LHCN-M2 (cell line): ENCODE measurements at regions not wholly inside any gene's neighbourhood (a gene's known extent, or its start where the extent isn't known, plus 50 kb on each side); places are given as distances from the start of the nearest gene placed in this dataset.
"Not testable (repeated sequence)": the region's sequence is repeated elsewhere in the genome, so short reads cannot be mapped to it uniquely, and the experiment has no call there.

Experiments used
- DNase-seq: peaks from one replicate; pipeline ENCODE4 v3.0.0-alpha.2; 2012; ENCODE audit warnings: low read depth

DNA sequence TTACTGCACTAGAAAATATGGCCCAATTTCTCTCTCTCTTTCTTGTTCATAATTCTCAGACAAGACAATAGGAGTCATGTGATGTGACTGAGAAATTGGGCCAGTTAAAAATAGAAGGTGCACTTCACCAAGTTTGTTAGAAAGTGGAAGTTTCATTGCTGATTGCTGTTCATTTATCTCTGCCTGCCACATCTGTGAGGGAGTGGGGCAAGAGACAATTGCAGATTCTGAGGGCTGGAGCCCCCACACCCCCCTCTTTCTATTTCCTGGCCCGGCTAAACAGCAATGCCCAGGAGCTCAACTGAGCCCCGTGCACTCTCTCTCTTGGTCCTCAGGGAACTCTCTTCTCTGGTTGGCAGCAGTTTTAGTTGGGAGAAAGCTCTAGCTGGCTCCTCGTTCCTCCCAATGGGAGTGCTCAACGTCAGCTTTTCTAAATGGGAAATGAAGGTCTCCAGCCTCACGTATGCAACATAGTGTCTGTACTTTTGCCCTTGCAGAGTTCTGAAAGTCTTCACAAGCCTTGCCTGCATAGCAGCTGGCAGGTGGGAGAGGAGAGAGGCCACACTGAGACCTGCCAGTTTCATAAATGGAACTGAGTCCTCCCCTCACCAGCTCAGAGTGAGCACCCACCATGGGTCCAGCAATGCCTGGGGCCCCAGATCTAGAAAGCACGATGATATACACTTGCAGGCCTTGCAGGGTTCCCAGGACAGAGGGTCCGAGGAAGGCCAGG, 115.7 kb downstream of the MYCN start:
- DNase-seq = no peak

DNA sequence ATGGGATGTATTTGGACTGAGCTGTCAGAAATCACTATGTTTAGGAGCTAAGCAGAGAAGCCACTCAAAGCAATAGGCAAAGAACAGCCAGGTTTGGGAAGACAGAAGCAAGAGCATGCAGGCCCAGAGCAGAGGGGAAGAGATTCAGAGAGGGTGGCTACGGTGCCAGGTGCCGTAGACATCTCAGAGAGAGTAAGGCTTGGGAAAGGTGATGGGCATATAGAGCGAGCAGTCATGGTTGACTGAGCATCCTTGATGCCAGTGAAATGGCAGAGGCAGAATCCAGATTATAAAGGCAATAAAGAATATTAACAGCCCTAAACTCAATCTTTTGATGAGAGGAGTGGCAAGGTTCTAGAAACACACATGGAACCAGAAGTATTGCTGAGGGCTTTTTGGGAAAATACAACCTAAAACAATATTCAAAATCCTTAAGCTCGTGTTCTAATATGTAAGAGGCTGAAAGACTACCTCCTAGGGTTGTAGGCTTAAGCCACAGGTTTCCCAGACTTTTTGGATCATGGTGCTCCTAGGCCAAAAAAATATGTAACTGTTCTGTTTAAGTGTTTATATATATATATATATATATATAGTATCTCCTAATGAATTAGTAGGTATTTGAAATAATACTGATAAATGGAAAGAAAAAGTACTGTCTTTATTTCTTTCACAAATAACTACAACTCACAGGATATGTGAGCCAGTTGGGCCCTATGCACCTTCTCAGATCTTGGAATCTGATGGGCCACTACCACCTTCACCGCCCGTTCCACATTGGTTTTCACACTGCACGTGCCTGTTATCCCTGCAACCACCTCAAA, 113.3 kb downstream of the MYCN start:
- no peak for DNase-seq

DNA sequence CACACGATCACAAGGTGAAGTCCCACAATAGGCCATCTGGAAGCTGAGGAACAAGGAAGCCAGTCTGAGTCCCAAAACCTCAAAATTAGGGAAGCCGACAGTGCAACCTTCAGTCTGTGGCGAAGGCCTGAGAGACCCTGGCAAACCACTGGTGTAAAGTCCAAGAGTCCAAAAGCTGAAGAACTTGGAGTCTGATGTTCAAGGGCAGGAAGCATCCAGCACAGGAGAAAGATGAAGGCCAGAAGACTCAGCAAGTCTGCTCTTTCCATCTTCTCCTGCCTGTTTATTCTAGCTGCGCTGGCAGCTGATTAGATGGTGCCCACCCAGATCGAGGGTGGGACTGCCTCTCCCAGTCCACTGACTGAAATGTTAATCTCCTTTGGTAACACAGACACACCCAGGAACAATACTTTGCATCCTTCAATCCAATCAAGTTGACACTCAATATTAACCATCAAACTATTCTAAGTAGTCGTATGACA, 112.3 kb downstream of the MYCN start:
- not testable (repeated sequence) for DNase-seq

DNA sequence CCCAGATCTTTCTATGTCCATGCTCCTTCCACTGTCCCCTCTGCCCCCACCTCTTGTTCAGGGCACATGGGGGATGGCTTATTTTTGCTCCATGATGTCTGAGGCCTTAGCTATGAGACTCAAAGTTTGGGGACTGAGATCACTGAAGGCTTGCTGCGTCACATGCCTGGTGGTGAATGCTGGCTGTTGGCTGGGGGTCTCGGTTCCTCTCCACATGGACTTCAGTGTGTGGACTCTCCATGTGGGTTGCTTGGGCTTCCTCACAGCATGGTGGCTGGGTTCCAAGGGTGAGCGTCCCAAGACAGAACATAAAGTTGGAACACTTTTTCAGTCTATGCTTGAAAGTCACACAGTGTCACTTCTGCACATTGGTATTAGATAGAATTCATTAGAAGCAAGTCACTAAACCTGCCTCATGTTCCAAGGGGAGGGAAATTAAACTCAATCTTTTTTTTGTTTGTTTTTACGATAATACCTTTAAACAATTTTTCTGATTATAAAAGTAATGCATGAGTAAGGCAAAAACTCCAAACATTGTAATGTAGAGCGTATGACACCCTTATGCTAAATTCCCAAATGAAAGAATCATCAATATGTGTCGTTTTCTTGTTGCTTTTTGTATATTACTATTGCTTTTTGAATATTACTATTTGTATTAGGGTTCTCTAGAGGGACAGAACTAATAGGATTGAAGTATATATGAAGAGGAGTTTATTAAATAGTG, 111.7 kb downstream of the MYCN start:
- DNase-seq = no peak

- DNase-seq = no peak
These were observed 110.6 kb downstream of the MYCN start for GRCh38 chr2:16050908-16051489.

- DNase-seq = no peak
These were observed 110.0 kb downstream of the MYCN start for GRCh38 chr2:16050261-16050907.

GRCh38 chr2:16049406-16049805, 109.1 kb downstream of the MYCN start:
- no peak for DNase-seq

DNA sequence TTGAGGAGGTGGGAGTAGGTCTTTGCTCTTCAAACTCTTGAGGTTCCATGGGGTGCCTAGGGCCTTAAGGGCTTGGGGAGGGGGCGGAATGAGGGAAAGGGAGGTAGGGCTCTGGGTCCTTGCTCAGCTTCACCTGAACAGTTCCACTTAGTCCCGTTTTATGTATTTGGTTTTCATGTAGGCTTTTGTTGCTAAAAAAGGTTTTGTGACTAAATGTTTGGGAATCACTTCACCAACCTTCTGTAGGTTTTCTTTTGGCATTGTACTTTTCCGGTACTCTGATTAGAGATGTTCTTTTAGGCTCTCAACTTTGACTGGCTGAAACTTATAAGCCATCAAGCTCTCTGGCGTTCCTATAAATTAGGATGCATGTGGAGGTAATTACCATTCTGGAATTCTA, 108.1 kb downstream of the MYCN start:
- no peak for DNase-seq

- DNase-seq = no peak
These were observed 107.4 kb downstream of the MYCN start for GRCh38 chr2:16047701-16048100.

DNA sequence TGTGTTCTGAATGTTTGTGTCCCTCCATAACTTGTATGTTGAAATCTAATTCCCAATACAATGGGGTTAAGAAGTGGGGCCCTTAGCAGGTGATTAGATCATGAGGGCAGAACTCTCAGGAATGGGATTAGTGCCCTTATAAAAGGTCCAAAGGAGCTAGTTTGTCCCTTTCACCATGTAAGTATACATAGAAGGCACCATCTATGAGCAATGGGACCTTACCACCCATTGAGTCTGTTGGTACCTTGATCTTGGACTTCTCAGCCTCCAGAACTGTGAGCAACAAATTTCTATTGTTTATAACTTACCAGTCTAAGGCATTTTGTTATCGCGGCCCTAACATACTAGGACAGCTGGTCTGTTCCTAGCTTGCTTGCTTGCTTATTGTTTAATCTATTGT, 106.3 kb downstream of the MYCN start:
- no peak for DNase-seq

DNA sequence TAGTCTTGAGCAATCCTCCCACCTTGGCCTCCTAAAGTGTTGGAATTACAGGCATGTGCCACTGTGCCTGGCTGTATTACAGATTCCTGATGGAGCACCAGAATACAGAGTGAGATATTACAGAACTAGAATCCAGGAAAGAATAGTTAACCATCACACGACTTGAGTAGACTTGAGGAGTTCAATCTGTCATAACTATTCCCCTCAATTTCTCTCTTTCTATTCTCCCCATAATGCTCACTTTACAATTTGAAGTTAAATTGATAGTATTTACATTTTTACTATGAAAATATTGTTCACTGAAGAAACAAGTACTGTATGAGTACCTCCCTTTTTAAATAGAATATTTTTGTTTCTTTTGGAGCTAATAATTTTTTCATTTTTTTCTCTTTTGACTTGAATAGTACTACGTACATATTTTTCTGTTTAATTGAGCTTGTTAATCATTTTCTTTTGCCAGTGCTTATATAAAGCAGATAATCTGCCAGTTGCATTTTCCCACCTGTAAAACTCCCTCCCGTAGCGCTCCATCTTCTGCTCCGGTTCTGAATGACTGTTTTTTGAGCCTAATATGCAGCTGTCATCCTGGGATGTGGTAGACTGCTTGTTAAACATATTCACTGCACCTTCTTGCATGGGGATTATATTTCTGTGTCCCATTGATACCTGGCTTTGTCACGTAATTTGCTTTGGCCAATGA, 105.5 kb downstream of the MYCN start:
- DNase-seq = no peak

DNA sequence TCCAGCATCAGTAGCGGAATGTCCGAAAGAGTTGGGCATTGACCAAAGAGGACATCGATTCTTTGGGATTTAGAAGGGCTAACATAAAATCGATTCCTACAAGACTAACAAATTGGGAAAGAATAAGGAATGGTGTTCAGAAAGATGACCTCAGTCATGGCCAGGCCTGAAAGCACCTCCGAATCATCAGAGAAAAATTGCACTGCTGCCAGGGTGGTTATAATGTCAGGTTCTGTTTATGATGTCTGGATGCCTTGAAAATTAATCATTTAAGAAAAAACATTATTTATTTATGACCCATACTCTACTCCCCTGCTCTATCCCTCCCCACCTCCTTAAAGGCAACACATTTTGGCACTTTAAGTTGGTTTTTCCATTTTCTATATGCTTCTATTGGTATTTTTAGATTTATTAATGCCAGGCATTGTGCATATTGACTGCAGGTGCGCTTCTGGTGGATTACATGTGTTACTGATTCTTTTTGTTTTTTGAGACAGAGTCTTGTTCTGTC, 104.7 kb downstream of the MYCN start:
- no peak for DNase-seq

DNA sequence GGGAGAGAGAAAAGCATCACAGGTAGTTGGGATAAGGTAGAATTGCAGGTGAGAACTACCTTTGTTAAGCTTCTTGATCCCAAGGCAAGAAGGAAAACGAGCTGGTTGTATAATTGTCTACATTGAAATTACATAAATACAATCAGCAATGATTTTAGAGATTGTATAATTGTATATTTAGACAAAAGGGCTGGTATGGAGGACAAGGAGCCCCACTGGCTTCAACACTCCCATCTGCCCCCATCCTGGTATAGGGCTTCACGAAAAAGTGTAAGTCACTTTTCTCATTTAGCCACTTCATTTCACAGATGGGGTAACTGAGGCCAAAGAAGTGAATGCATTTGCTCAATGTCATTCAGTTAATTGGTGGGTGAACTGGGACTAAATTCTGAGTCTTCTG, 103.3 kb downstream of the MYCN start:
- DNase-seq = no peak

- DNase-seq = no peak
These were observed 102.8 kb downstream of the MYCN start for GRCh38 chr2:16043192-16043591.

- DNase-seq = no peak
These were observed 101.9 kb downstream of the MYCN start for GRCh38 chr2:16042201-16042700.

DNA sequence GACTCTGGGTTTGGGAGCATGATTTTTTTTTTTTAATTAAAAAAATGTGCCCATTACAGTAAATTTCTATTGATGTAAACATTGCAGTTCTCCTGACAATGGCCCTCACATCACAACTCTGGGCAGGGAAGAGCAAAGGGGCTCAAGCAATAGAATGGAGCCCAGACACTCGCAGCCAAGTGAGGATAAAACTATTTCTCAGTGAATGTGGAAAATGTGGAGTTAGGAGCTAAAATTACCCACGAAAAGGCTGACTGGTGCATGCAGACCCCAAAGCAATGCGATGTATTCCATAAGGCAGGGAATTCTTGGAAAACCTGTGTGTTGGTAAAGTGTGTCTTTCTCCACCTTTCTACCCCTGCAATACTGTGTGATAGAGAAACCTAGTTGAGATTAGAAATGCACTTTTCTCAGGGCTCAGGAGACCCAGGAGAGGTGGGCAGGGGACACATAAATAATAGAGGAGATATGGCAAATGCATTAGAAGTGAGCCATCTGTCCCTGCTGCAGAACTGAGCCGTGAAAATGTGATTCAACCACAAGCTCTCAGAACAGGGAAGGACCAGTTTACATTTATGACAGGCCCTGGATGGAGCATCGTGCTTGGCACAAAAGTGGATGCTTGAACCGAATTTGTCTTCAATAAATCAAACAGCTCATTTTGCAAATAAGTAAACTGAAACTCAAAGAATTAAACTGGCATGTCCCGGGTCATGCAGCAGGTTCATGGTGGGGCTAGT, 100.1 kb downstream of the MYCN start:
- no peak for DNase-seq

- no peak for DNase-seq
These were observed 99.5 kb downstream of the MYCN start for GRCh38 chr2:16039823-16040222.

- DNase-seq = no peak
These were observed 98.7 kb downstream of the MYCN start for GRCh38 chr2:16039055-16039454.

DNA sequence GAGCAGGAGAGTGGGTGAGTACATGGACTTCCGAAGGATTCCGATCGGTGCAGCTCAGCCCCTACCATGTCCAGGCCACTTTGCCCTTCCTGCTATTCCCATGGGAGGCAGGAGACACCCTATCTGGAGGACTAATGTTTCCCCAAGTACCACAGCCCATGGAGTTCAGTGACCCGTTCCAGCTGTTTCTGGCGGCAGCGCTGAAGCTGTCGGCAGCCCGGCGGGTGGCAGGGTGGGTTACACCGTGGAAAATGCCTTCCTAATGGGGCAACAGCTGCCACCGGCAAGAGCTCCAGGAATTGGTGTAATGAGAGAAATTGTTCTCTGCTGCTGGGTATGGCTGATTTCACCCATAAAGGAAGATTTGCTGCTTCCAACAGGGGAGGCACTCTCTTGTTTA, 98.3 kb downstream of the MYCN start:
- DNase-seq = no peak
